GM21528 (cell line): ENCODE measurements at regions not wholly inside any gene's neighbourhood (a gene's known extent, or its start where the extent isn't known, plus 50 kb on each side); places are given as distances from the start of the nearest gene placed in this dataset.

Experiments
- ATAC-seq: cut with Tn5 transposase; IDR thresholded peaks from one replicate; pipeline ENCODE4 v1.9.1; 2021; ENCODE audit warnings: mild to moderate bottlenecking, moderate library complexity; ENCODE audit not compliant: unreplicated experiment, low FRiP score

DNA sequence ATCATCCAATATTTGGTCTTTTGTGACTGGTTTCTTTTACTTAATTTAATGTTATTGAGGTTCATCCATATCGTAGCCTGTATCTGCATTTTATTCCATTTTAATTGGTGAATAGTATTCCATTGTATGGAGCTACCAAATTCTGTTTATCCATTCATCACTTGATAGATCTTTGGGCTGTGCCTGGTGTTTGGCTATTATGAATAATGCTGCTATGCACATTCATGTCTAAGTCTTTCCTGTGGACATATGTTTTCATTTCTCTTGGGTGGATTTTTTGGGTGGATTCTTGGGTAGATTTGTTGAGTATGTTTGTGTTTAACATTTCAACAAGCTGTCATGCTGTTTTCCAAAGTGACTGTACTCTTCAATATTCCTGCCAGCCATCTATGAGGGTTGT is 52.5 kb upstream of the NEDD4L start:
- ATAC-seq = no peak

DNA sequence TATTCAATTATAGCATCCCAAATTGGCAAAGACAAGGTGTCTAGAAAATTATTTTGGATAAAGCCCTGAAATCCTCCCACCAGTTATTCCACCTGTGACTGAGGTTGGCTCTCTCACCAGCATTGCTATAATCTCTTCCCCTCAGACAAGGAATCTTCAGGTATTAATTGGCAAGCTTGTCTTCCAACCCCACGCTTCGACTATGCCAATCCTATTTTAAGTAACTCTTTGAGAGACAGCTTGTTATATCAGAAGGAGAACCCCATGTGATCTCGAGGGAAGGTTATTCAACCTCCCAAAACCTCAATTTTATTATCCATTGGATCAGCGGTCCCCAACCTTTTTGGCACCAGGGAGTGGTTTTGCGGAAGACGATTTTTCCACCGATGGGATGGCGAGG is 54.5 kb upstream of the NEDD4L start:
- ATAC-seq = no peak

DNA sequence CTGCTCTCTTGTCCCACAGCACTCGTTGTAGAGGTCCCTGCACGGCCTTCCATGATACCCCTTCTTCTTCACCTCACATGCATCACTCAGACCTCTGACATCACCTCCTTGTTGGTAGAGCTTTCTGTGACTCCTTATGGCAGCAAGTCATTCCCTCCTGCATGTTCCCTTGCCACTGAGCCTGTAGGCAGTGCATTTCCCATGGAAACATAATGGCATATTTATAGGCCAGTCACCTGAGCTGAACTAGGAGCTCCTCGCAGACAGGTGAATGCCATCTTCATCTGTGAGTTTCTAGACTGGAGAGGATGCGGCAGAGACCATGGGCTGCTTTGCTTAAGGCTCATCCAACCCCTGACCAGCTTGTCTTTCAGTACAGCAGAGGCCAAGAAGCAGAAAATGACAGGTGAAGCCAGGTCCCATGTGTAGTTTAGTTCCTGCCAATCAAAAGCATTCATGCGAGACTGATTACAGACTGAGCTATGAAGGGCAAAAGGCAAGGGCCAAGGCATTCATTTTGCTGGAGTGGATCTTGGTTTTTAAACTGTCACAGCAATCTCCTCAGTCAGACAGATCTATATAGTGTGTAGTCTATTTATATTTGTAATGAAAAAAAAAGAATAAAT is 59.4 kb upstream of the NEDD4L start:
- no peak for ATAC-seq

DNA sequence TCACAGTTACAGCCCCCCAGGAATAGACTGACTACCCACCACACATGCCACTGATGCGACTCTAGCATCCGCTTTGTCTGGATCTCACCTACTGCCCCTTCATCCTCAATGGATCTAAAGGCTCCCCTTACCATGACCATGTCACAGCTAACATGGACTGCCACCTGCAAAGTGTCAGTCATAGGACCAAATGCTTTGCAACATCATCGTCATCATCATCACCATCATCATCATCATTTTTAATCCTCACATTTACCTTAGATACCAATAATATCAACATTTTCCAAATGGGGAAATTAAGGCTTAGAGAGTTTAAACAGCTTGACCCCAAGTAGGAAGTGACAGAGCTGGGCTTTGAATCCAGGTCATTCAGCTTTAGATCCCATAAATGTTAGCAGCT is 60.1 kb upstream of the NEDD4L start:
- ATAC-seq = no peak

DNA sequence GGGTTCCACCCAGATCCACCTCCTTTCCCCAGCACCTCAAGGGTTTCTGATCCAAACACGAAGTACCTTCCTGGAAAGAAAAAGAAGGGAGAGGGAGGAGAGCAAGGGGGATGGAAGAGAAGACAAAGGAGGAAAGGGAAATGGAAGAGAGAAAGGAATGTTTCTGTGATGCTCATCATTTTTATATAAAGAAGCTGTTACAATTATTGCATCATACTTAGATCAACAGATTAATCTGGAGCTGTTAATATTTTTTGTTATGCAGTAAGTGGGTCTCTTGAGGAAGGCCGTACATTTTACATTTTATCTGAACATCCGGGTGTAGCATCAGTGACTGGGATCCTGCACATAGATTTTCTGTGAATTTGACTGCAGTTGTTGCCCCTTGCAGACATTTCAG is 60.6 kb upstream of the NEDD4L start:
- no peak for ATAC-seq

DNA sequence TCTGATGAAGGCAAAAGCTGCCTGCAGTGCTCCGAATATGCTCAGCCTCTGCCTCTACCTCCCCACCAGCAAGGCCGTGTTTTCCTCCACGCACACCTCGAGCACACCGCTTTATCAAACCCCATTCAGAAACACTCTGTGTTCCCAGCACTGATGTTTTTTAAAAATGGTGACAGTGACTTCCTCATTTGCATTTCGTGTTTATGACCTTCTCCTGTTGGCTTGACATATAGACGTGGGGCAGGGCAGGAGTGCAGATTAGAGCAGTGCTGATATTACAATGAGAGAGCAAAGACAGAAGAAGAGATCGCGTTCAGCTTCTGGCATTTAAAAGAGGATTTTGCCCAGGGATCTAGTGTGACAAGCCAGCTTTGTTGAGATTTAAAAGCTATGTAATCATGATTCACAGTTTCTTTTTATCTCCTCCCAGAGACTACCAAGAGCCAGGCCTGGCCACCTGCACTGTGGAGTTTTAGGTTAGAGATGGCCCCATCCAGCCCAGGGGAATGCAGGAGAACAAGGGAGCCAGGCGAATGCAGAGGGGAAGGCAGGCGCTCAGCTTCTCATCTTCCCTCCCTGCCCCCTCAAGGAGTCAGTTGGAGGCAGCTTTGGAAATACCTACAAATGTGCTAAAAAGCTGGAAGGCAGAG is 61.5 kb upstream of the NEDD4L start:
- no peak for ATAC-seq

DNA sequence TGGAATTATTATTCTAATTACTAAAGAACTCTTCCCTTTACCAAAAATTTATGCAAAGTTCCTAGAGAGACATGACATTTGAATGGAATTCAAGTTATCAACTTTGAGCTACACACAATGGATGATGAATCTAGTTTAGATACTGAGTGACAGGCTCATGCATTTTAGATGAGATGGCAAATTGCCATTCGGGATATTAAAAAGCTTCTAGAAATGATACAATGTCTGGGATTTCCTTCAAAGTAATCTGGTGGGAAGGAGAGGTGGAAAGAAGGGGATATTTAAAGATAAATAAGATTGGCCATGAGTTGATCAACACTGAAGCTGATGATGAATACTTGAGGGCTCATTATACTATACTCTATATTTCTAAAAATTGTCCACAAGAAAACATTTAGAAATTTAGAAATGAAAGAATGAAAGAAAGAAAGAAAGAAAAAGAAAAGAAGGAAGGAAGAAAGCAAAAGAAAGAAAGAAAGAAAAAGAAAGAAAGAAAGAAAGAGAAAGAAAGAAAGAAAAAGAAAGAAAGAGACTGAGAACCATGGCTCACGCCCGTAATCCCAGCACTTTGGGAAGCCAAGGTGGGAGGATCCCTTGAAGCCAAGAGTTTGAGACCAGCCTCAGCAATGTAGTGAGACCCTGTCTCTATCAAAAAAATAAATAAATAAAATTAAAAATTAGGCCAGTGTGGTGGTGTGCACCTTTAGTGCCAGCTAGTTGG is 62.6 kb upstream of the NEDD4L start:
- no peak for ATAC-seq

DNA sequence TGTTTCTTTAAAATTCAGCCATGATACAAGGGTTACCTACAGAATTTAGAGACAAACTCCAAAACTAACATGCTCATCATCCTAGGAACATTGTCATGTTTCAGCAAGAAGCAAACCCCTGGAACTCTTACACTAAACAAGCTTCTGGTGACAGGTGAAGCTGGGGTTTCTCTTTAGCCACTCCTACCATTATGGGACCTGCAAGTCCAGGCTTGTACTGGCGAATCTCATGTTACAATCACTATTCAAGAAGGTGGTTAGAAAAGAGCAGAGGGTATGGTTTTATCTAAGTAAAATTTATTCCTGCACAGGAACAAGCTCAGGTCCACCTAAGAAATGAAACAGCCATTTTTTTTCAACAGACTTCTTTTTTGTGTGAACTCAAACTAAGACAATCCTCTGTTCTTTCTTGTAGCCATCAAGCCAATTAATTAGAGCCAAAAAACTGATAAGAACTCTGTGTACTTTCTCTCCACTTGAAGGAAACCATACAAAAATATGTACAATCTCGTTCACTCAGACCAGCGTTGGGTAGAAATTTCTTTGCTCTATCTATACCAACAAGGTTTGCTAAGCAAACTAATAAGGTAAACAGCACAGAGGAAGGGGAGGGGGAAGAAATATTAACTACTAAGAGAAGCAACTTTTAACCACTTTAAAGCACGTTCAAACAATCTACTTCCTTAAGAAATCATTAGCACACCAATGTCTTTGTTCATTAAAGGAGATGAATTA is 63.3 kb upstream of the NEDD4L start:
- ATAC-seq = no peak

DNA sequence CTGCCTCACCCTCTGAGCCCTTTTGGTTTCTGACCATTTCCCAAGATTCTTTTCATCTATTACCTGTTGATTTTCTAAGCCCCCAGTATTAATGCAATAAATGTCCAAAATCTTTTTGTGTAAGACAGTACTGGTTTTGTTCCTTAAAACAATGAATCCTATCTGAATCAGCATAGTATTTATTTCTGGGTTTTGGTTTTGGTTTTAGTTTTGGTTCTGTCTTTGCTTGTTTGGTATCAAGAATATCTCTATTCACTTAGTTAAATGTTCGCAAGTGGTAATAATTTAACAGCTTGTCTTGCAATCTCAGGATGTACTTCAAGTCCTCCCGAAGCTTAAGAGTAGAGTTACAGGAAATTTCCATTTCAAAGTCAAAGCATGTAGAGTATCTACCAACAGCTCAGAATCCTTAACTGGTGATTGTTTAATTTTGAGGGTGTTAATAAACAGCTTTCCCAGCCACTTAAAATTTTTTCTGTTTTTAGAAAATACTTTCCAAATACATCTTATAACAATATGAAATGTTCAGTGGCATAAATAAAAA is 67.7 kb upstream of the NEDD4L start:
- ATAC-seq = peak; percentile 63

DNA sequence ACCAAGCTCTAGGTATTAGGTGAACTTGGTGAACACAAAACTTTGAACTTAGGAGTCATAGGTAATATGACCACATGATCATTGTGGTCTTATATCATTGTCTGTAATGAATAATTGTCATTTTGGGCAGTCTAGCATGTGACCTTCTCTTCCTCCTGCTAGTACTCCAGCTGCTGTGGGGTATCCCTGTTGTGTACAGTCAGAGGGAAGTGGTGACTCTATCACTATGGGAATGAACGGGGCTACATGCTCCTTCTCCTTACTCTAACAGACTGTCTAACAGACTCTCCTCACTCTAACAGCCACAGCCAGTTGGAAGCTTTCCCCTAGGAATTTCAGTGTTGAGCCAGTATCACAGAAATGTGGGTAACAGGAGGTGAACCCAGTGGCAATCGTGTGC is 68.2 kb upstream of the NEDD4L start:
- no peak for ATAC-seq

DNA sequence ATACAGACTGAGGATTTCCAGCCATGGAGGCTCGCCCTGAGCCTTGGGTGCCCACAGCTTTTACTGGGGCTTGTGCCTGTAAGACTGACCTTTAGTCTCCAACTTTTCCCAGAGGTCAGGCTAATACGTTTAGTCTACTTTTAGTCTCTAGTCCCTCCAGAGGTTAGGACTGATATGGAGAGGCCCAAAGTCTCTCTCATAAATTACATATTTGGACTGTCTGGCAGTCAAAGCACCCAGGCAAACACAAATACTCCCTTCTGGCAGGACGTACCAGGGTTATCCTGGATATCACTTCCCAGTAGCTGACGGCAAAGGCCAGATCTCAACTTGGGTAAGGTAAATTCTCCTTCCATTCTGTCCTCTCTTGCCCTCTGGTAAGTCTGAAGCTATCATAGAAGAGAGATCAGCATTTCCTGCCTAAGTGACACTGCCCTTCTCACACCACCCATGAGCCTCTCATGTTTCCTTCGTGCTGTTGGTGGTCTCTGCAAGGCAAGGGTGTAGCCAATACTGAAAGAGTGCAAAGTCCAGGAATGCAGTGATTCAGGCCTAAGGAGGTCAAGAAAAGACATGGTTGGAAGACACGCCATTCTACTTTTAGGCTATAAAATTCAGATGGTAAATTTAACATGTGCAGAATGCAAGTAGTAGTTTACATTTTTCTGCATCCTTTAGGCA is 69.3 kb upstream of the NEDD4L start:
- no peak for ATAC-seq

DNA sequence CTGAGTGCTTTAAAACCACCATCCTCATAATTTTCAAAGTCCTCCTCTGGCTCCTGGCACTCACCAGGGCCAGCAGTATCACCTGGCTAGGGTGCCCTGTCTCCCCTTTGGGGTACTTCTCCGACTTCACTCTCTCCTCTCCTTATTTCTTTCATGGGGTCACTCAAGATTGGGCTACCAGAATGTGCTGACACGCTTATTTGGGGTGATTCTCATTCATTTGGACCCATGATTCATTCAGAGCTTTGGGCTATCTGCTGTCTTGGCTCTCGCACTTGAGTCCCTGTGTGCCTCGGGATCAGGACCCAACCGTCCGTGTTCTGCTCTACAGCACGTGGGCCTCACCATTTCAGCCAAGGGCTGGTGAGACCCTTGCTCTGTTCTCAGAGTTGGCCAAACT is 70.1 kb upstream of the NEDD4L start:
- ATAC-seq = no peak

DNA sequence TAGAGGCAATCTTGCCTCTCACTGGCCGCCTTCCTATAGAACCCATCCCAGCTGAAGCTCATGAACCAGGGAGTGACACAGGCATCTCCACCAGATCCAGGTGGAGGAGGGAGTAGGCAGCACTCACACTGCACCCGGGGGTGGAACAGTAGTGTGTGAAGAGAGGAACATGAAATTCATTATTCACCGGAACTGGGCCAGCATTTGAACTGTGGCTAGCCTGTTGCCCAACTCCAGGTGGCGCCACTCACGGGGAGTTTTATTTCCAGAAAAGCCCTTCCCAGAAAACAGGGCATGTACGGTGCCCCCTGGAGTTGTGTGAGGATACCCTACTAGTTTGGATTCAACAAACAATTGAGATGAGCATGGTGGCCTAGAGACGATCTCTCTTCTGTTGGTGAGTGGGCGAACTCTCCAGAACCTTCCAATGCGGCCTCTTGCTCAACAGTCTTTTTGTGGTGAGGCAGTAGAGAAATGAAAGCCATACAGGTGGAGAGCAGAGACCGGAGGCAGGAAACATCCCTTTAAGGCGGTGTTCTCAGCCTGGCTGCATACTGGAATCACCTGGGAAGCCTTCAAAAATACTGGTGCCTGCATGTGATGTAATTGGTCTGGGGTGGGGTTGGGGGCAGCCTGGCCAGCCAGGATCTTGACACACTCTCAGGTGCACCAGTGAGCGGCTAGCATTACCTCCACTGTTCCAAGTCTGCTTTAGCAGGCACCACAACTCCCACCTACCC is 73.5 kb upstream of the NEDD4L start:
- no peak for ATAC-seq

DNA sequence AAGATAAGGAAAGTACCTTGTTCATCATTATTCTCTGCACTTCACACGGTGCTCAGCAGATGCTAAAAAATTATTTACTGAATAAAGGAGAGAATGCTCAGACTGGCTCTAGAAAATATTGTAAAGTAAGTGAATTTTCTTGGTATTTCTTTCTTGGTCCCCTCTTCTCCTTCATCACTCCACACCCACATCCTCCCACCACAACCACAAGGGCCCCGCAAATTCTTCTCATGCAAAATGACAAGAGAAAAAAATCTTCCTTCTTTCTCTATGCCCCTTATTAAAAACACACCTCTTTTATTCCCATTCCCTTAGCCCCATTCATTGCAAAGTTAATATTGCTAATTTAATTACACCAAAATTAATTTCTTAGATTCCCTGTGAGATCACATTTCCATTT is 74.2 kb upstream of the NEDD4L start:
- ATAC-seq = no peak

DNA sequence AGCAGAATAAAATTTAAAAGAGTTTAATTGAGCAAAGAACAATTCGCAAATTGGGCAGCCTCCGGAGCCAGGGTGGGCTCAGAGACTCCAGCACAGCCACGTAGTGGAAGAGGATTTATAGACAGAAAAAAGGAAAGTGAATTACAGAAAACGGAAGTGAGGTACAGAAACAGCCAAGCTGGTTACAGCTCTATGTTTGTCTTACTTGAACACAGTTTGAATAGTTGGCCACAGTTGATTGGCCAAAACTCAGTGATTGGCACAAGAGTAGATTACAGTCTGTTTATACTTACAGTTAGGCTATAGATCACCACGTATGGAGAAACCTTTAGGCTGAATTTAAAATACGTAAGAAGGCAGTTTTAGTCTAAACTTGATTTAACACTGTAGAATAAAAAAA is 78.8 kb upstream of the NEDD4L start:
- no peak for ATAC-seq

DNA sequence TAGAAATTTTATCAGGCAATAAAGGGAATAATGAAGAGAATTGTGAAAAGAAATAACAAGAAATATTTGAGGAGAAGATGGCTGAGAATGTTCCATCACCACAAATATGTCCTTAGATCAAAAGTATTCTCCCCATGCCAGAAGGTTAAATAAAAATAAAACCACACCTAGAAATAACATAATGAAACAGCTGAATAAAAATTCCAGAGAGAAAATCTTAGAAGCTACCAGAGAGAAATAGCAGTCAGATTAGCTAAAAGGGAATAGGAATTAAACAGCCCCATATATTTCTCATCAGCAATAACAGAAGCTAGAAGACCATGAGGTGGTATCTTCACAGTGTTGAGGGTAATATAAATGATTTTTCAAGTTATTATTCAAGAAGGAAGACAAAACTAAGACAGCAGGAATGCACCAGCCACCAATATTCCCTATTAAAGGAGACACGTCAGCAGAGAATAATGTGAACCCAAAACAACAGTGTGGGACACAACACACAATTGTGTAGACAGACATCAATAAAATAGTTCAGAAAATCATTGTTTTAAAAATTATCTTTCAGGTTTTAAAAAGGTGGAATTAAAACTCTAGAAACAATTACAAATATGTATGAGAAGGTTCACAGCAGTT is 82.0 kb upstream of the NEDD4L start:
- ATAC-seq = no peak

DNA sequence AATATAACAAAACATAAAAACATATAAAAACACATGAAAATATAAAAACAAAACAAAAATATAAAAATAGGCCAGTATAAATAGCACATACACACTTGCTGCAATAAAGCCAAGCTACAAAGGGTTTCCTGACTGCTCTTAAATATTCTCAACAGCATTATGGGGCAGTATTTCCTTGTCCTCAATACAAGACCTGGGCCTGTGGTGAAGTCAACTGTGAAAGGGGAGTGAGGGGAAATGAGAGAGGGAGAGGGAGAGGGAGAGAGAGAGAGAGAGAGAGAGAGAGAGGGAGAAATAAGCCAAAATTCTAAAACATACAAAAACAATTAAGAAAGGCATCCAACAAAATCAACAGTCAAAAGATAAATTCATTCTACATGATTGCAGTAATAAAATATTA is 82.6 kb upstream of the NEDD4L start:
- no peak for ATAC-seq

DNA sequence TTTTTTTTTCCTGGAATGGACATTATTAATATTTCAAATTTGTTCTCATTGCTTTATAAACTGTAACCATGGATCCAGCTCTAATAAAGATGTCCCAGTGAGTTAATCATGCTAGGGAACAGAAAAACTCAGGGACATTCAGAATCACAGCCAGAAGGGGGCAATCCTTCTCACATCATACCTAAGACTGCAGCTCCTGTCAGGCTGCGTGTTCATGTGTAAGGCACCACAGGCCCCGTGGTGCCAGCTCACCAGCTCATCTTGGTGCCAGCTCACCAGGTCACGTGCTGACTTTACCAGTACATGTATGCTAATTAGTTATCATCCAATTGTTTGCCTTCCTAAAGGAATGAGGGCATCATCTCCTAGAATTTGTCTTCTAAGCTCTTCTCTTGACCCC is 84.7 kb upstream of the NEDD4L start:
- ATAC-seq = no peak

DNA sequence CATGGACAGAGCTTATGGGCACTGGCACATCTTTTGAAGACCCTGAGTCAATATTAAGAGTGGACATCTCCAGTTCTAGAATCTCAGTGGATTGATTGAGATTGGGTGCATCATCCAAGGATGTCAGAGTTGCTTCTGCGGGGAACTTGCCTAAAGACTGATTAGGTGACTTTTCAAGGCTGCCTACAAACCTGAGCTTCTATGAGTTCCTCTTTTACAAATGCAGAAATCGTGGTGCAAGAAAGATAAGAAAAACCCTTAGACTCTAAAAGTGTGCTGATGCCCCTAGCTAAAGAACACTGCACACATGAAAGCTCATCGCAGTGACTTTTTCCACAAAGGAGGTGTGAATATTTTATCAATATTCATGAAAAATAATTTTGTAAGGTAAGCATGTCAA is 86.8 kb upstream of the NEDD4L start:
- no peak for ATAC-seq
